B cell (primary cell): ENCODE measurements at regions not wholly inside any gene's neighbourhood (a gene's known extent, or its start where the extent isn't known, plus 50 kb on each side); places are given as distances from the start of the nearest gene placed in this dataset.

Experiments used
- ATAC-seq: fragments of 200-7000 bp; cut with Tn5 transposase; one replicate; pipeline ENCODE4 v1.10.0; 2021; ENCODE audit warnings: low read depth, mild to moderate bottlenecking, moderate number of reproducible peaks, moderate library complexity
- CTCF ChIA-PET: fragments of 350-600 bp; sonication (Branson Sonifier 250); formaldehyde crosslinking; loops from one replicate; lab custom pipeline; 2021; ENCODE audit warnings: antibody characterized with exemption, inconsistent platforms; lab: Charles Lee
- POLR2A ChIA-PET: fragments of 350-600 bp; sonication (Branson Sonifier 250); formaldehyde crosslinking; loops from one replicate; lab custom pipeline; 2021; ENCODE audit warnings: antibody characterized with exemption; lab: Charles Lee
- DNase-seq: peaks from one replicate; pipeline ENCODE4 v3.0.0; 2013
- H2AFZ ChIP-seq: 2 replicates; pipeline ENCODE4 v1.6.1; 2012; ENCODE audit warnings: mild to moderate bottlenecking, low read depth, low read length; ENCODE audit not compliant: insufficient read depth, poor library complexity, severe bottlenecking
- H3K27ac ChIP-seq, 2 donors: 1 replicate in 1 of 2; 2 replicates in 1 of 2; pipeline ENCODE4 v1.5.1; 2012 to 2013; ENCODE audit warnings: low read length in 2 of 2, mild to moderate bottlenecking in 2 of 2, moderate library complexity in 1 of 2
- H3K27me3 ChIP-seq, 4 experiments: fragments of 200-600 bp in 1 of 4; sonication (generic) in 1 of 4; replicated peaks in 1 of 4; 1 replicate in 2 of 4; 2 replicates in 2 of 4; pipeline versions ENCODE4 v1.6.1 to v1.7.0; 2013 to 2016; ENCODE audit warnings: low read length in 3 of 4, mild to moderate bottlenecking in 2 of 4, mixed read lengths in 1 of 4, moderate library complexity in 1 of 4; ENCODE audit not compliant: insufficient read depth in 4 of 4, control insufficient read depth in 3 of 4; ENCODE audit errors: control extremely low read depth in 1 of 4
- H3K36me3 ChIP-seq, 2 experiments: replicated peaks in 1 of 2; 1 replicate in 1 of 2; 2 replicates in 1 of 2; pipeline versions ENCODE4 v1.6.1 to v1.7.1; 2013; ENCODE audit warnings: low read length in 1 of 2; ENCODE audit not compliant: insufficient read depth in 2 of 2, control insufficient read depth in 1 of 2; ENCODE audit errors: control extremely low read depth in 1 of 2, extremely low read depth in 1 of 2
- H3K4me1 ChIP-seq, 2 donors: fragments of 200-600 bp in 1 of 2; sonication (generic) in 1 of 2; 1 replicate in 1 of 2; 2 replicates in 1 of 2; pipeline versions ENCODE4 v1.5.1 to v1.6.1; 2013 to 2017; ENCODE audit warnings: low read length in 2 of 2; ENCODE audit not compliant: control insufficient read depth in 2 of 2, insufficient read depth in 2 of 2
- H3K4me2 ChIP-seq: replicated peaks from 2 replicates; pipeline ENCODE3; 2012; ENCODE audit warnings: mild to moderate bottlenecking, low read depth, low read length; ENCODE audit not compliant: poor library complexity, severe bottlenecking
- H3K4me3 ChIP-seq, 5 experiments: fragments of 200-600 bp in 1 of 5; sonication (generic) in 1 of 5; 1 replicate in 3 of 5; 2 replicates in 2 of 5; pipeline versions ENCODE4 v1.5.1 to v1.7.0; 2011 to 2016; ENCODE audit warnings: low read length in 4 of 5, mild to moderate bottlenecking in 4 of 5, low read depth in 2 of 5, control low read depth in 1 of 5, moderate library complexity in 1 of 5; ENCODE audit not compliant: insufficient read depth in 1 of 5; ENCODE audit errors: control extremely low read depth in 1 of 5, extremely low read depth in 1 of 5
- H3K79me2 ChIP-seq: fragments of 200-600 bp; sonication (generic); one replicate; pipeline ENCODE4 v1.6.0; 2016; ENCODE audit warnings: low read length; ENCODE audit not compliant: control insufficient read depth, insufficient read depth
- H3K9ac ChIP-seq: fragments of 200-600 bp; sonication (generic); 2 replicates; pipeline ENCODE4 v1.6.1; 2017; ENCODE audit warnings: mild to moderate bottlenecking, low read length, moderate library complexity
- H3K9me3 ChIP-seq, 3 donors: one replicate each; pipeline versions ENCODE4 v1.6.1 to v1.7.1; 2013; ENCODE audit warnings: low read length in 2 of 3; ENCODE audit not compliant: control insufficient read depth in 2 of 3, insufficient read depth in 1 of 3; ENCODE audit errors: control extremely low read depth in 1 of 3
- H4K20me1 ChIP-seq: 2 replicates; pipeline ENCODE4 v1.6.0; 2012; ENCODE audit warnings: mild to moderate bottlenecking, low read length; ENCODE audit not compliant: insufficient read depth, control insufficient read depth, poor library complexity, severe bottlenecking
- H3K27ac Mint-ChIP-seq: one replicate; pipeline ENCODE4 v1.8.0; 2021; ENCODE audit warnings: mixed read lengths
- H3K27me3 Mint-ChIP-seq: one replicate; pipeline ENCODE4 v1.8.0; 2021; ENCODE audit warnings: mixed read lengths
- H3K4me1 Mint-ChIP-seq: one replicate; pipeline ENCODE4 v1.8.0; 2021; ENCODE audit warnings: mixed read lengths
- H3K4me3 Mint-ChIP-seq: one replicate; pipeline ENCODE4 v1.8.0; 2021; ENCODE audit warnings: mixed read lengths
- H3K9me3 Mint-ChIP-seq: one replicate; pipeline ENCODE4 v1.8.0; 2022; ENCODE audit warnings: mixed read lengths; ENCODE audit not compliant: insufficient read depth
- CTCF ChIP-seq: fragments of 200-600 bp; IDR thresholded peaks from one replicate; pipeline ENCODE4 v1.8.0; 2022; ENCODE audit warnings: antibody characterized with exemption, mild to moderate bottlenecking
- EZH2 ChIP-seq: IDR thresholded peaks from 2 replicates; pipeline ENCODE4 v1.6.1; 2012; ENCODE audit warnings: borderline replicate concordance, low read depth, mild to moderate bottlenecking, moderate library complexity, low read length; ENCODE audit not compliant: insufficient read depth, poor library complexity, severe bottlenecking
- WGBS: methylation state at CpG from one replicate; pipeline ENCODE4 v1.1.5; 2013; ENCODE audit warnings: missing lambda C conversion rate; ENCODE audit not compliant: insufficient coverage; 5-methylcytosine and 5-hydroxymethylcytosine counted together
- intact Hi-C: fragments of 100-400 bp; cut with micrococcal nuclease; formaldehyde crosslinking; loops from one replicate; pipeline ENCODE4 v1.10.0; 2022

GRCh38 chr7:10644849-10645248 is 328.8 kb upstream of the PHF14 start:
- POLR2A ChIA-PET, result no interaction called here
- no peaks in the 10 kb centered on the region for H3K36me3 ChIP-seq
- H2AFZ ChIP-seq, result no peak overlapping the region
- ATAC-seq (no peak), DNase-seq (no peak)
- Mint-ChIP-seq H3K9me3 (no peaks in the 10 kb centered on the region), H3K4me1 (no peaks in the 10 kb centered on the region), H3K4me3 (no peak overlapping the region), H3K27me3 (no peaks in the 10 kb centered on the region), H3K27ac (no peak overlapping the region)
- H3K4me2 ChIP-seq, result no peak overlapping the region
- H3K9ac ChIP-seq, result no peak overlapping the region
- no peaks in the 10 kb centered on the region for H4K20me1 ChIP-seq
- WGBS, result 87% methylated on average over 3 of the region's 3 CpGs
- intact Hi-C loops, result no loop called here
- CTCF ChIA-PET, result no interaction called here
- H3K4me1 ChIP-seq, result no peaks in the 10 kb centered on the region
- no peaks in the 10 kb centered on the region for H3K79me2 ChIP-seq
- no peak overlapping the region for H3K27ac ChIP-seq
- no peaks in the 10 kb centered on the region for H3K27me3 ChIP-seq
- TF ChIP-seq CTCF (no peak), EZH2 (no peak)
- no peak overlapping the region for H3K4me3 ChIP-seq
- H3K9me3 ChIP-seq, result no peaks in the 10 kb centered on the region

GRCh38 chr7:10646194-10646593 is 327.5 kb upstream of the PHF14 start:
- Histone ChIP-seq H3K27ac (no peak overlapping the region), H3K9me3 (no peaks in the 10 kb centered on the region), H3K4me2 (no peak overlapping the region), H4K20me1 (no peaks in the 10 kb centered on the region), H3K9ac (no peak overlapping the region), H2AFZ (no peak overlapping the region), H3K27me3 (no peaks in the 10 kb centered on the region), H3K4me3 (no peak overlapping the region), H3K36me3 (no peaks in the 10 kb centered on the region), H3K79me2 (no peaks in the 10 kb centered on the region), H3K4me1 (no peaks in the 10 kb centered on the region)
- ChIA-PET CTCF (no interaction called here), POLR2A (no interaction called here)
- ATAC-seq (no peak), DNase-seq (no peak)
- Mint-ChIP-seq H3K27me3 (no peaks in the 10 kb centered on the region), H3K4me1 (no peaks in the 10 kb centered on the region), H3K4me3 (no peak overlapping the region), H3K27ac (no peak overlapping the region), H3K9me3 (no peaks in the 10 kb centered on the region)
- WGBS, result no CpG with 5 or more reads among the region's 5 CpGs
- intact Hi-C loops, result no loop called here
- TF ChIP-seq CTCF (no peak), EZH2 (no peak)
